ENCODE measurements at regions not wholly inside any gene's neighbourhood (a gene's known extent, or its start where the extent isn't known, plus 50 kb on each side); places are given as distances from the start of the nearest gene placed in this dataset.

DNA sequence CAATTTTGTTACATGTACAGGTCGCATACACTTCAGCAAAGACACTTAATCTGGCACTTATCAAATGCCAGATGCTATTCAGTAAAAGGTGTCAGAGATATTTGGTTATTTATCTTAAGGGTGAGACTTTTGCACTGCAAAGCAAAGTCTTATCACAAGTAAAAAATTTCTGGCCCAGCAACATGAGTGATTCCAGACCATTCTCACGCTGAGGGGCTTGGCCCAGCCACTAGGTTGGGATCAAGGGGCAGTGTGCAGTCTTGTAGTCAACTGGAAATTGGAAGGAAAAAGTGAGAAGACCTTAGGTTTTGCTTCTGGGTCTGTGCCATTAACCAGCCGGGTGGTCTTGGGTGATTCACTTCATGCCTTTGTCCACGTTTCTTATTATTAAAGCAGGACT lies 181.6 kb downstream of the RNF144A start:
- TF ChIP-seq EZH2 (IDR thresholded peaks at IDR 0.05) (no peak), EZH2phosphoT487 (IDR thresholded peaks at IDR 0.05) (no peak)
- TF ChIP-seq, protein P1, sequence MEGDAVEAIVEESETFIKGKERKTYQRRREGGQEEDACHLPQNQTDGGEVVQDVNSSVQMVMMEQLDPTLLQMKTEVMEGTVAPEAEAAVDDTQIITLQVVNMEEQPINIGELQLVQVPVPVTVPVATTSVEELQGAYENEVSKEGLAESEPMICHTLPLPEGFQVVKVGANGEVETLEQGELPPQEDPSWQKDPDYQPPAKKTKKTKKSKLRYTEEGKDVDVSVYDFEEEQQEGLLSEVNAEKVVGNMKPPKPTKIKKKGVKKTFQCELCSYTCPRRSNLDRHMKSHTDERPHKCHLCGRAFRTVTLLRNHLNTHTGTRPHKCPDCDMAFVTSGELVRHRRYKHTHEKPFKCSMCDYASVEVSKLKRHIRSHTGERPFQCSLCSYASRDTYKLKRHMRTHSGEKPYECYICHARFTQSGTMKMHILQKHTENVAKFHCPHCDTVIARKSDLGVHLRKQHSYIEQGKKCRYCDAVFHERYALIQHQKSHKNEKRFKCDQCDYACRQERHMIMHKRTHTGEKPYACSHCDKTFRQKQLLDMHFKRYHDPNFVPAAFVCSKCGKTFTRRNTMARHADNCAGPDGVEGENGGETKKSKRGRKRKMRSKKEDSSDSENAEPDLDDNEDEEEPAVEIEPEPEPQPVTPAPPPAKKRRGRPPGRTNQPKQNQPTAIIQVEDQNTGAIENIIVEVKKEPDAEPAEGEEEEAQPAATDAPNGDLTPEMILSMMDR (IDR thresholded peaks at IDR 0.05), result no peak
